Ishikawa (cell line): ENCODE measurements at regions not wholly inside any gene's neighbourhood (a gene's known extent, or its start where the extent isn't known, plus 50 kb on each side); places are given as distances from the start of the nearest gene placed in this dataset.

Source experiments
- EP300 ChIP-seq: IDR thresholded peaks from 2 replicates; pipeline ENCODE4 v1.6.1; 2012; ENCODE audit warnings: borderline replicate concordance
- FOXM1 ChIP-seq: IDR thresholded peaks from 2 replicates; pipeline ENCODE4 v1.6.1; 2012; ENCODE audit warnings: low read depth, borderline replicate concordance
- MAX ChIP-seq: IDR thresholded peaks from 2 replicates; pipeline ENCODE4 v1.6.1; 2012
- RAD21 ChIP-seq: IDR thresholded peaks from 2 replicates; pipeline ENCODE4 v1.6.1; 2012; ENCODE audit warnings: low read depth
- REST ChIP-seq: IDR thresholded peaks from 2 replicates; pipeline ENCODE4 v1.6.1; 2012; ENCODE audit warnings: low read depth, mild to moderate bottlenecking
- TAF1 ChIP-seq: IDR thresholded peaks from 2 replicates; pipeline ENCODE4 v1.6.1; 2012; ENCODE audit warnings: low read depth, mild to moderate bottlenecking

GRCh38 chr17:34521955-34522354 lies 57.4 kb upstream of the TMEM132E start:
- no peak for TF ChIP-seq EP300
- no peak for TF ChIP-seq REST
- no peak for TF ChIP-seq TAF1
- no peak for TF ChIP-seq RAD21
- TF ChIP-seq FOXM1: no peak
- TF ChIP-seq MAX: no peak
